ENCODE measurements at regions not wholly inside any gene's neighbourhood (a gene's known extent, or its start where the extent isn't known, plus 50 kb on each side); places are given as distances from the start of the nearest gene placed in this dataset.
"Not testable (repeated sequence)": the region's sequence is repeated elsewhere in the genome, so short reads cannot be mapped to it uniquely, and the experiment has no call there.

DNA sequence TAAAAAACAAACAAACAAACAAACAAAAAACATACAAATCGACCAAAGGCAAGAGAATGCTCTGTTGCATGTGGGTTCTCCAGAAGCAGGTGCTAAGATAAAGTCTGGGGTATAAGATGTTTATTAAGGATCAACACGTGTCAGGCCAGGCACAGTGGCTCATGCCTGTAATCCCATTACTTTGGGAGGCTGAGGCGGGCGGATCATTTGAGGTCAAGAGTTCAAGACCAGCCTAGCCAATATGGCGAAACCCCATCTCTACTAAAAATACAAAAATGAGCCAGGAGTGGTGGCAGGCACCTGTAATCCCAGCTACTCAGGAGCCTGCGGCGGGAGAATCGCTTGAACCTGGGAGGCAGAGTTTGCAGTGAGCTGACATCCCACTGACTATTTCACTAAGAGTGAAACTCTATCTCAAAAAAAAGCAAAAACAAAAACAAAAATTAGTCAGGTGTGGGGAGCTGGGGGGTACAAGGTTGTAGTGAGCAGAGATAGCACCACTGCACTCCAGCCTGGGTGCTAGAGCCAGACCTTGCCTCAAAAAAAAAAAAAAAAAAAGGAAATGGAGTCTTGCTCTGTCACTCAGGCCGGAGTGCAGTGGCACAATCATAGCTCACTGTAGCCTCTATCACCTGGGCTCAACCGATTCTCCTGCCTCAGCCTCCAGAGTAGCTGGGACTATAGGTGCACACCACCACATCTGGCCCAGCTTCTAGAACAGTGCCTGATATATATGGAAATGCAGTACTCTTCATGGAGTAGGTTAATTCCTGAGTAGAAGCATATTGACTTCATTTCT, 86.8 kb upstream of the JARID2 start:
- no peaks in the 10 kb centered on the region for H3K9me3 ChIP-seq
- no peaks in the 10 kb centered on the region for H3K4me1 Mint-ChIP-seq (ENCODE audit: low read depth, unreplicated experiment)
- CTCF ChIA-PET = no interaction called here
- H3K36me3 Mint-ChIP-seq (ENCODE audit: insufficient read depth, unreplicated experiment) = no peaks in the 10 kb centered on the region
- TF ChIP-seq, protein P1, sequence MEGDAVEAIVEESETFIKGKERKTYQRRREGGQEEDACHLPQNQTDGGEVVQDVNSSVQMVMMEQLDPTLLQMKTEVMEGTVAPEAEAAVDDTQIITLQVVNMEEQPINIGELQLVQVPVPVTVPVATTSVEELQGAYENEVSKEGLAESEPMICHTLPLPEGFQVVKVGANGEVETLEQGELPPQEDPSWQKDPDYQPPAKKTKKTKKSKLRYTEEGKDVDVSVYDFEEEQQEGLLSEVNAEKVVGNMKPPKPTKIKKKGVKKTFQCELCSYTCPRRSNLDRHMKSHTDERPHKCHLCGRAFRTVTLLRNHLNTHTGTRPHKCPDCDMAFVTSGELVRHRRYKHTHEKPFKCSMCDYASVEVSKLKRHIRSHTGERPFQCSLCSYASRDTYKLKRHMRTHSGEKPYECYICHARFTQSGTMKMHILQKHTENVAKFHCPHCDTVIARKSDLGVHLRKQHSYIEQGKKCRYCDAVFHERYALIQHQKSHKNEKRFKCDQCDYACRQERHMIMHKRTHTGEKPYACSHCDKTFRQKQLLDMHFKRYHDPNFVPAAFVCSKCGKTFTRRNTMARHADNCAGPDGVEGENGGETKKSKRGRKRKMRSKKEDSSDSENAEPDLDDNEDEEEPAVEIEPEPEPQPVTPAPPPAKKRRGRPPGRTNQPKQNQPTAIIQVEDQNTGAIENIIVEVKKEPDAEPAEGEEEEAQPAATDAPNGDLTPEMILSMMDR (IDR thresholded peaks at IDR 0.05; ENCODE audit: insufficient read depth in 1 of 2, low read depth in 1 of 2, low read length in 1 of 2, severe bottlenecking in 1 of 2, unreplicated experiment in 1 of 2) = no peak
- H3K4me3 Mint-ChIP-seq (ENCODE audit: unreplicated experiment) = no peak overlapping the region
- no peak overlapping the region for H3K27ac Mint-ChIP-seq (ENCODE audit: unreplicated experiment)
- no peaks in the 10 kb centered on the region for H3K36me3 ChIP-seq (ENCODE audit: control insufficient read depth, insufficient read depth, low read length)
- H3K4me1 ChIP-seq = no peaks in the 10 kb centered on the region
- intact Hi-C loops (cut with micrococcal nuclease; ENCODE audit: unreplicated experiment) = no loop called here
- H3K9me3 Mint-ChIP-seq (ENCODE audit: unreplicated experiment) = no peaks in the 10 kb centered on the region
- no peaks in the 10 kb centered on the region for H3K27me3 ChIP-seq (replicated peaks; ENCODE audit: control insufficient read depth, insufficient read depth, low read length)
- DNase-seq = no peak
- POLR2A ChIA-PET = interaction anchor here (0.7 kb wide), 1 partner anchor 438 kb away, joined by 3 read pairs; no protein-coding TSS in a partner anchor
- no TSS peak for BruUV-seq (replicated peaks)
- H3K4me3 ChIP-seq (ENCODE audit: low read depth, low read length) = no peak overlapping the region
- no peaks in the 10 kb centered on the region for H3K27me3 Mint-ChIP-seq (ENCODE audit: insufficient read depth, unreplicated experiment)

GRCh38 chr6:15160812-15161211, 85.1 kb upstream of the JARID2 start:
- TF ChIP-seq, protein P1 (IDR thresholded peaks at IDR 0.05; ENCODE audit: insufficient read depth in 1 of 2, low read depth in 1 of 2, low read length in 1 of 2, severe bottlenecking in 1 of 2, unreplicated experiment in 1 of 2) = no peak
- Histone ChIP-seq H3K27me3 (replicated peaks; ENCODE audit: control insufficient read depth, insufficient read depth, low read length) (no peaks in the 10 kb centered on the region), H3K9me3 (no peaks in the 10 kb centered on the region), H3K4me1 (no peaks in the 10 kb centered on the region), H3K4me3 (ENCODE audit: low read depth, low read length) (no peak overlapping the region), H3K36me3 (ENCODE audit: control insufficient read depth, insufficient read depth, low read length) (no peaks in the 10 kb centered on the region)
- Mint-ChIP-seq H3K36me3 (ENCODE audit: insufficient read depth, unreplicated experiment) (no peaks in the 10 kb centered on the region), H3K4me3 (ENCODE audit: unreplicated experiment) (no peak overlapping the region), H3K4me1 (ENCODE audit: low read depth, unreplicated experiment) (no peaks in the 10 kb centered on the region), H3K27ac (ENCODE audit: unreplicated experiment) (no peak overlapping the region), H3K9me3 (ENCODE audit: unreplicated experiment) (no peaks in the 10 kb centered on the region), H3K27me3 (ENCODE audit: insufficient read depth, unreplicated experiment) (no peaks in the 10 kb centered on the region)
- ChIA-PET CTCF (no interaction called here), POLR2A (no interaction called here)
- DNase-seq = no peak
- intact Hi-C loops (cut with micrococcal nuclease; ENCODE audit: unreplicated experiment) = no loop called here
- no TSS peak for BruUV-seq (replicated peaks)

DNA sequence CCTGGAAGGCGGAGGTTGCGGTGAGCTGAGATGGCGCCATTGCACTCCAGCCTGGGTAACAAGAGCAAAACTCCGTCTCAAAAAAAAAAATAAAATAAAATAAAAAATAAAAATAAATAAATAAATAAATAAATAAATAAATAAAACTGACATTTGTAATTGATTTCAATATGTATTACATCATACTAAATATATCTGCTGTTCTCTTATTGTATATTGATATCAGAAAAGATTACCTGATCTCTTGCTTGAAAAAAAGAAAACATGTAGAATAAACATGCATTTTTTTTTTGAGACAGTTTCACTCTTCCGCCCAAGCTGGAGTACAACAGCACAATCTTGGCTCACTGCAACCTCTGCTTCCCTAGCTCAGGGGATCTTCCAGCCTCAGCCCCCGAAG, 81.0 kb upstream of the JARID2 start:
- POLR2A ChIA-PET; BruUV-seq (replicated peaks); H3K4me3 Mint-ChIP-seq (ENCODE audit: unreplicated experiment); intact Hi-C loops (cut with micrococcal nuclease; ENCODE audit: unreplicated experiment); H3K36me3 Mint-ChIP-seq (ENCODE audit: insufficient read depth, unreplicated experiment); H3K36me3 ChIP-seq (ENCODE audit: control insufficient read depth, insufficient read depth, low read length); H3K27ac Mint-ChIP-seq (ENCODE audit: unreplicated experiment); H3K27me3 ChIP-seq (replicated peaks; ENCODE audit: control insufficient read depth, insufficient read depth, low read length); H3K9me3 ChIP-seq; CTCF ChIA-PET; DNase-seq; H3K4me3 ChIP-seq (ENCODE audit: low read depth, low read length); H3K4me1 Mint-ChIP-seq (ENCODE audit: low read depth, unreplicated experiment); H3K9me3 Mint-ChIP-seq (ENCODE audit: unreplicated experiment); H3K4me1 ChIP-seq; H3K27me3 Mint-ChIP-seq (ENCODE audit: insufficient read depth, unreplicated experiment): not testable (repeated sequence)

All from Caco-2 (cell line).